GM21526 (cell line): ENCODE measurements at regions not wholly inside any gene's neighbourhood (a gene's known extent, or its start where the extent isn't known, plus 50 kb on each side); places are given as distances from the start of the nearest gene placed in this dataset.

Experiments used
- ATAC-seq: cut with Tn5 transposase; IDR thresholded peaks from one replicate; pipeline ENCODE4 v1.9.1; 2021; ENCODE audit warnings: moderate library complexity; ENCODE audit not compliant: unreplicated experiment, low FRiP score

- no peak for ATAC-seq
These were observed 293.7 kb upstream of the SULF2 start for GRCh38 chr20:48079028-48079427.

GRCh38 chr20:48076747-48077146 lies 291.5 kb upstream of the SULF2 start:
- no peak for ATAC-seq

GRCh38 chr20:48076247-48076646 lies 291.0 kb upstream of the SULF2 start:
- ATAC-seq, result no peak

- no peak for ATAC-seq
These were observed 290.4 kb upstream of the SULF2 start for GRCh38 chr20:48075591-48076174.

GRCh38 chr20:48070991-48071652 lies 285.8 kb upstream of the SULF2 start:
- no peak for ATAC-seq

- ATAC-seq, result no peak
These were observed 284.3 kb upstream of the SULF2 start for GRCh38 chr20:48069596-48069995.

- ATAC-seq, result no peak
These were observed 281.6 kb upstream of the SULF2 start for GRCh38 chr20:48066851-48067250.

DNA sequence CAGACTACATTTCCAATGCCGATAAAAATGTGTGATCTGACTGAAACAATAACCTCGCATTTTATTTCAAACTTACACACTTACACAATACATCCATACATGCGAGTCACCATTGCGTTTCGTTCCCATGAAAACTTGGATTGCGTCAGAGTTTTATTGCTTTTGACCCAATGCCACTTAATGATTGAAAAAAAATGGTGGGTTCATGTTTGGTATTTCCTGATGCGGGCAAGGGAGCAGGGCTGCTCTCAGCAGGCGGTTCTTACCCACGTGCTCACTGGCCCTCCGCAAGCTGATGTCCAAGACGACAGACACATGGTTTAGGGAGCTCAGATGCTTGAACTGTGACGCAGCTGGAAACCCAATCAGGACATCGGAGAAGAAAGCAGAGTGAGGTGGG lies 281.0 kb upstream of the SULF2 start:
- no peak for ATAC-seq

GRCh38 chr20:48065833-48066232 lies 280.6 kb upstream of the SULF2 start:
- ATAC-seq, result no peak

GRCh38 chr20:48064929-48065328 lies 279.6 kb upstream of the SULF2 start:
- no peak for ATAC-seq

DNA sequence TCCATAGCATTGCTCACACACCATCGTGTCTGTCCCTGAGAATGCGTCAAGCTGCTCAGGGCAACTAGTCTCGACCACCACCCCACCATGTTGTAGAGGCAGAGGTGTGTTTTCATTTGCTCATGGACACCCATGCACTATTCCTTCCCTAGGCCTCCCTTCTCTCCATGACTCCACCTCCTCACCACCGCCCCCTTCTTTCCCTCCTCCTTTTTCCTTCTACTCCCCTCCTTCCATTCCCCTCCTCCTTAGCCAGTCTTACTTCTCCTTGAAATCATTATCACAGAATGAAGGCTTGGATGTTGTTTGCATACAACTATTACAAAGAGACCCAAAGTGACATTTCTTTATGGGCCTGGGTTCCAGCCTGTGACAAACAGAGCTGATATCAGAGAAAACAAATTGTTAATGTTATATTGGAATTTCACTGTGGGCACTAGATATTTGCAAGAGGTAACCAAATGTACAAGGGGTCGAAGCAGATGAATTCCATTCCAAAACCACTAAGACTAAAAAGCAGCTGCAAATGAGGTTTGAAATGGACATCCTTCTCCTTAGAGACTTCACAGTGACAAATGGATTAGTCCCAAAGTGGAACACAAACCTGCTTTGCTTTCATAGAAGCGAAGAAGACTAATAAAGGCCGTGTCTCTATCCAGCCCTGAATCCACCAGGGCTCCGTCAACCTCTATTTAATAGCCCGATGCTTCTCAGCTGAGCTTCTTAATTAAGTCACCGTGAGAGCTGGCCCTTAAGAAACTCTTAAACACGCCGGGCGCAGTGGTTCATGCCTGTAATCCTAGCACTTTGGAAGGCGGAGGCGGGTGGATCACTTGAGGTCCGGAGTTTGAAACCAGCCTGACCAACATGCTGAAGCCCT lies 275.8 kb upstream of the SULF2 start:
- ATAC-seq, result no peak

DNA sequence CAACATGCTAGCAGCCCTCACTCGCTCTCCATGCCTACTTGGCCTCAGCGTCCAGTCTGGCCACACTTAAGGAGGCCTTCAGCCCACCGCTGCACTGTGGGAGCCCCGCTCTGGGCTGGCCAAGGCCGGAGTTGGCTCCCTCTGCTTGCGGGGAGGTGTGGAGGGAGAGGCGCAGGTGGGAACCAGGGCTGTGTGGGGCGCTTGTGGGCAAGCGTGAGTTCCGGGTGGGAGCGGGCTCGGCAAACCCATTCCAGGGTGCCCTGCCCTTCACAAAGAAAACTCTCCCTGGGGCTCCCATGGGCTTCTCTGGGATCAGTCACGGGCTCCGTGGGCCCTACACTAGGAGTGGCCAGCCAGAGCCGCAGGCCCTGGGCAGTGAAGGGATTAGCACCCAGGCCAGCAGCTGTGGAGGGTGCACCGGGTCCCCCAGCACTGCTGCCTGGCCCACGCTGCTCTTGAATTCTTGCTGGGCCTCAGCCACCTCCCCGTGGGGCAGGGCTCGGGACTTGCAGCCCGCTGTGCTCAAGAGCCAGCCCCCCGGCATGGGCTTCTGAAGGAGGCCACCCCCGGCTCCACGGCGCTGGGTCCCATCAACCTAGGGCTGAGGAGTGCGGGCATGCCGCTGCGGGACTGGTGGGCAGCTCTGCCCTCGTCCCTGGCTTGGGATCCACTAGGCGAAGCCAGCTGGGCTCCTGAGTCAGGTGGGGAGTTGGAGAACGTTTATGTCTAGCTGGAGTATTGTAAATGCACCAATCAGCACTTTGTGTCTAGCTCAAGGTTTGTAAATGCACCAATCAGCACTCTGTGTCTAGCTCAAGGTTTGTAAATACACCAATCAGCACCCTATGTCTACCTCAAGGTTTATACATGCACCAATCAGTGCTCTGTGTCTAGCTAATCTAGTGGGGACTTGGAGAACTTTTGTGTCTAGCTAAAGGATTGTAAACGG lies 273.6 kb upstream of the SULF2 start:
- ATAC-seq, result no peak

- no peak for ATAC-seq
These were observed 272.5 kb upstream of the SULF2 start for GRCh38 chr20:48057739-48058138.

- no peak for ATAC-seq
These were observed 272.0 kb upstream of the SULF2 start for GRCh38 chr20:48057251-48057650.

DNA sequence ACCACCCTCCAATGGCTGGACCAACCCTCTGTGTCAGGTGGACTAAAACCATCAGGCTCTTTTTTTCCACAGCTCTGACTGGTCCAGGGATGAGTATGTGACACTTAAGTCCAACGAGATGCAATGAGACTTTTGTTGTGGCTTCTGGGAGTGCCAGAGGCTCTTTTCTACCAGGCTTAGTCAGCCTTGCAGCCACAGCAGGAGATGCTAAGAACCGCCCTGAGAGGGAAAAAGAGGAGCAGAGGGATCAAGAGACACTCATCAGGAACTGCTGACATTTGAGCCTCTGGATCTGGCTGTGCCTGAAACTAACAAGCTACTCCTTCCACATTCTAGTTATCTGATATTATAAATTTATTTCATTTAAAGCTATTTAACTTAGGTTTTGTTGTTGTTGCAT lies 270.9 kb upstream of the SULF2 start:
- ATAC-seq, result no peak

DNA sequence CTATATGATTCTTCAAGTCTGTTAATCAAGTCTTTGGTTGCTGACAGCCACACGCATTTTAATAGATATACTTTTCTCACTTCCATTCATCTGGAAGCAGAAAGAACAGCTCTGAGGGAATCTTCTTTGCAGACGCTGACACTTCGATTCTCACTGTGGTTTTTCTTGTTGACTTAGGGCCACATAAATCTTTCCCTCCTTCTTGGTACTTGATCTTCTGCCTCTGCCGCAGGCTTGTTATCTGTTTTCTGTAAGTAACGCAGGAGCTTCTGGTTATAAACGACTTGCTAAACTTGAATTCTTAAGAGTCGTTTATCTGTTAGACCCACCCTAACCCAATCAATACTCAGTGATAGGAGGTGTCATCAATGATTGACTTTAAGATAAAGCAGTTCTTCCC lies 268.8 kb upstream of the SULF2 start:
- ATAC-seq, result no peak

GRCh38 chr20:48052475-48052835 lies 267.2 kb upstream of the SULF2 start:
- ATAC-seq, result no peak

DNA sequence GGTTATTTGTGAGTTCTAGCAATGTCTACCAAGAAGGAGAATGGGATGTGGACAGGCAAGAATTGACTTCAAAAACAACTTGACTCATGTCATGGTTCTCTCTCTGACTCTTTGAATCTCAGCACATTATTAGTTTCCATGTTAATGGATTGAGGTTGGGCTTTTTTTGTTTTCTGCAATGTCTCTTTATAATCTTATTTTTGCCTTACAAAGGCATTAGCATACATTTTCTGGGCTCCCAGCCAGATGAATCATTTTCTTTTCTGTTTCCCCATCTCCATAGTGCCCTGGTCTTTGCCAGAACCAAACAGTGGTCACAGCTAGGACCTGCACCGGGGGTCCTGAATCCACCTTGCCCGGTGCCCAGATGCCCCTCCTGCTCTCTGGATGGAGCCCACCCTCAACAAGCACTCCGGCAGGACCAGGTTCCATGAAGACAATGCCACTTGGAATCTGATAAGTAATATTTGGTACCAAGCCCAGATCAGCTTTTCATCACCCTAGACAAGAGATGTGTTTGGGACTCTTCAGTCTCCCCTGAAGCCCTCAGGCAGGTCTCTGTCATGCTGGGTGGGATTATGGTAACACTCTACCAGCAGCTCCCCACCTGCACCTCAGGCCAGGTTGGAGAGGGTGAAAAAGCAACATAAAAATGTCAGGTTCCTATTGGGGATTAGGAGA lies 266.7 kb upstream of the SULF2 start:
- no peak for ATAC-seq

DNA sequence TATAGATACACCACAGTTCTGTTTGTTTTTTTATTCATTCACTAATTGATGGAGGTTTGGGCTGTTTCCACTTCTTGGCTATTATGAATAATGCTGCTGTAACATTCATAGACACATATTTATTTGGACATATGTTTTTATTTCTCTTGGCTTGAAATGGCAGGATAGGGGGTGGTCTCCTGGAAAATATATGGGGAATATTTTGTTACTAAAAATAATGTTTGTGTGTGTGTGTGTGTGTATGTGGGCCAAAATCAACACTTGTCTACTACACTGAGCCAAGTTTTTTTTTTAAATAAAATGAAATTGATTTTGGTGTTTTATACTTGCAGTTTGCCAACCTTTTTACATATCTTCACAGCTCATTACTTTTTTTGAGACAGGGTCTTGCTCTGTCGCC lies 264.4 kb upstream of the SULF2 start:
- ATAC-seq, result no peak

DNA sequence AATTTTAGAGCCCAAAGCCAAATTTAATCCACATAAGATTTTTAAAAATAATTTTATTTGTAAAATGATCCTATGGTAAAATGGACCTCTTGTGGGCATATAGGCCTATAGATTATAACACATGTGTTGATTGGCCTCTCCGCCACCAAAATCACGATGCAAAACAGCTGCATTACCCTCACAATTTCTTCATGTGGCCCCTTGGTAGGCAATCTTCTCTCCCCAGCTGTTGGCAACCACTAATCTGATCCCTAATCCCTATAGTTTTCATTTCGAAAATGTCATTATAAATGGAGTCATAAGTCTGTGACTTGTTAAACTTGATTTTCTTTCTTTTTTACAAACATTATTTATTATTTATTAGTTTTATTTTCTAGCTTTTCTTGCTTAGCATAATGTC lies 263.9 kb upstream of the SULF2 start:
- ATAC-seq, result no peak
